ENCODE measurements at regions not wholly inside any gene's neighbourhood (a gene's known extent, or its start where the extent isn't known, plus 50 kb on each side); places are given as distances from the start of the nearest gene placed in this dataset.

- in situ Hi-C loops (cut with HindIII; ENCODE audit: low pct_ligation_motif_present, low sequenced_read_pairs) = no loop called here
- DNase-seq = no peak
- Histone ChIP-seq H3K27me3 (replicated peaks) (no peaks in the 10 kb centered on the region), H3K4me3 (ENCODE audit: low read depth, low read length) (no peak overlapping the region), H3K27ac (no peak overlapping the region), H3K36me3 (replicated peaks) (no peaks in the 10 kb centered on the region)
- no peak for TF ChIP-seq CTCF (IDR thresholded peaks at IDR 0.05; ENCODE audit: low read depth, low read length, missing control alignments)
Measured at GRCh38 chr9:14500705-14501104, 186.8 kb upstream of the NFIB start.

GRCh38 chr9:14499976-14500375 lies 186.0 kb upstream of the NFIB start:
- H3K4me3 ChIP-seq (ENCODE audit: low read depth, low read length) = no peak overlapping the region
- no peak overlapping the region for H3K27ac ChIP-seq
- DNase-seq = no peak
- no peak for TF ChIP-seq CTCF (IDR thresholded peaks at IDR 0.05; ENCODE audit: low read depth, low read length, missing control alignments)
- H3K27me3 ChIP-seq (replicated peaks) = no peaks in the 10 kb centered on the region
- H3K36me3 ChIP-seq (replicated peaks) = no peaks in the 10 kb centered on the region
- in situ Hi-C loops (cut with HindIII; ENCODE audit: low pct_ligation_motif_present, low sequenced_read_pairs) = no loop called here

GRCh38 chr9:14498824-14499223 lies 184.9 kb upstream of the NFIB start:
- TF ChIP-seq CTCF (IDR thresholded peaks at IDR 0.05; ENCODE audit: low read depth, low read length, missing control alignments) = no peak
- Histone ChIP-seq H3K27me3 (replicated peaks) (no peaks in the 10 kb centered on the region), H3K36me3 (replicated peaks) (no peaks in the 10 kb centered on the region), H3K27ac (no peak overlapping the region), H3K4me3 (ENCODE audit: low read depth, low read length) (no peak overlapping the region)
- in situ Hi-C loops (cut with HindIII; ENCODE audit: low pct_ligation_motif_present, low sequenced_read_pairs) = no loop called here
- no peak for DNase-seq

- Histone ChIP-seq H3K27me3 (replicated peaks) (no peaks in the 10 kb centered on the region), H3K36me3 (replicated peaks) (no peaks in the 10 kb centered on the region), H3K27ac (no peak overlapping the region), H3K4me3 (ENCODE audit: low read depth, low read length) (no peak overlapping the region)
- no peak for TF ChIP-seq CTCF (IDR thresholded peaks at IDR 0.05; ENCODE audit: low read depth, low read length, missing control alignments)
- in situ Hi-C loops (cut with HindIII; ENCODE audit: low pct_ligation_motif_present, low sequenced_read_pairs) = no loop called here
- DNase-seq = no peak
Measured at GRCh38 chr9:14497476-14497875, 183.5 kb upstream of the NFIB start.

- no peaks in the 10 kb centered on the region for H3K36me3 ChIP-seq (replicated peaks)
- no peak overlapping the region for H3K27ac ChIP-seq
- no peak for TF ChIP-seq CTCF (IDR thresholded peaks at IDR 0.05; ENCODE audit: low read depth, low read length, missing control alignments)
- no peak overlapping the region for H3K4me3 ChIP-seq (ENCODE audit: low read depth, low read length)
- H3K27me3 ChIP-seq (replicated peaks) = no peaks in the 10 kb centered on the region
- in situ Hi-C loops (cut with HindIII; ENCODE audit: low pct_ligation_motif_present, low sequenced_read_pairs) = no loop called here
- DNase-seq = no peak
Measured at GRCh38 chr9:14488421-14489190, 174.7 kb upstream of the NFIB start.

All from brain microvascular endothelial cell (primary cell).